DND-41 (cell line): ENCODE measurements at regions not wholly inside any gene's neighbourhood (a gene's known extent, or its start where the extent isn't known, plus 50 kb on each side); places are given as distances from the start of the nearest gene placed in this dataset.

ENCODE experiments used
- ATAC-seq: fragments of 200-7000 bp; cut with Tn5 transposase; 3 replicates; pipeline ENCODE4 v1.9.1; 2021; ENCODE audit warnings: low read depth; ENCODE audit not compliant: insufficient read depth
- DNase-seq: peaks from one replicate; pipeline ENCODE4 v3.0.0-alpha.2; 2020
- H2AFZ ChIP-seq: 2 replicates; pipeline ENCODE4 v1.6.0; 2012; ENCODE audit warnings: low read depth, low read length
- H3K27ac ChIP-seq: 2 replicates; pipeline ENCODE4 v1.5.1; 2012; ENCODE audit warnings: low read length, inconsistent platforms
- H3K27me3 ChIP-seq: fragments of 200-600 bp; sonication (generic); 2 replicates; pipeline ENCODE4 v1.6.0; 2012; ENCODE audit warnings: low read length, mild to moderate bottlenecking, inconsistent platforms; ENCODE audit not compliant: insufficient read depth, poor library complexity
- H3K36me3 ChIP-seq: 2 replicates; pipeline ENCODE4 v1.5.1; 2012; ENCODE audit warnings: low read length, inconsistent platforms; ENCODE audit not compliant: insufficient read depth
- H3K4me1 ChIP-seq: 2 replicates; pipeline ENCODE4 v1.5.1; 2012; ENCODE audit warnings: mild to moderate bottlenecking, low read length; ENCODE audit not compliant: insufficient read depth
- H3K4me2 ChIP-seq: 2 replicates; pipeline ENCODE4 v1.6.0; 2012; ENCODE audit warnings: mild to moderate bottlenecking, moderate library complexity, low read length, inconsistent platforms; ENCODE audit not compliant: insufficient read depth
- H3K4me3 ChIP-seq, 2 experiments: fragments of 200-600 bp in 1 of 2; shearing (Covaris generic) in 1 of 2; 2 replicates each; pipeline ENCODE4 v1.5.1; 2012 to 2016; ENCODE audit warnings: inconsistent platforms in 2 of 2, low read length in 2 of 2, mild to moderate bottlenecking in 2 of 2, low read depth in 1 of 2, moderate library complexity in 1 of 2
- H3K79me2 ChIP-seq: 2 replicates; pipeline ENCODE4 v1.6.0; 2012; ENCODE audit warnings: low read length, inconsistent platforms; ENCODE audit not compliant: insufficient read depth
- H3K9ac ChIP-seq: 2 replicates; pipeline ENCODE4 v1.6.0; 2012; ENCODE audit warnings: low read depth, mild to moderate bottlenecking, inconsistent platforms, low read length, moderate library complexity
- H3K9me3 ChIP-seq: 2 replicates; pipeline ENCODE4 v1.5.1; 2012; ENCODE audit warnings: low read length, moderate library complexity, mild to moderate bottlenecking, inconsistent platforms; ENCODE audit not compliant: insufficient read depth, severe bottlenecking
- H4K20me1 ChIP-seq: 2 replicates; pipeline ENCODE4 v1.6.0; 2012; ENCODE audit warnings: low read length; ENCODE audit not compliant: insufficient read depth
- CTCF ChIP-seq: IDR thresholded peaks from 2 replicates; pipeline ENCODE4 v1.5.1; 2012; ENCODE audit warnings: borderline replicate concordance, low read length, moderate library complexity, mild to moderate bottlenecking; ENCODE audit not compliant: poor library complexity, severe bottlenecking; ENCODE audit errors: extremely low read depth
- EZH2 ChIP-seq: IDR thresholded peaks from 3 replicates; pipeline ENCODE4 v1.6.1; 2012; ENCODE audit warnings: borderline replicate concordance, low read depth, mild to moderate bottlenecking, moderate library complexity, low read length, inconsistent platforms; ENCODE audit not compliant: severe bottlenecking

- ATAC-seq (no peak), DNase-seq (no peak)
- Histone ChIP-seq H3K79me2 (no peaks in the 10 kb centered on the region), H3K27ac (no peak overlapping the region), H3K4me2 (no peak overlapping the region), H3K9me3 (no peaks in the 10 kb centered on the region), H3K4me3 (no peak overlapping the region), H3K9ac (no peak overlapping the region), H3K4me1 (no peaks in the 10 kb centered on the region), H4K20me1 (no peaks in the 10 kb centered on the region), H3K36me3 (no peaks in the 10 kb centered on the region), H3K27me3 (no peaks in the 10 kb centered on the region), H2AFZ (no peak overlapping the region)
- no peak for TF ChIP-seq EZH2
- TF ChIP-seq CTCF: no peak
Observed at GRCh38 chr12:105846331-105846730, 292.4 kb downstream of the NUAK1 start.

GRCh38 chr12:105847068-105847467, 291.7 kb downstream of the NUAK1 start:
- DNase-seq (no peak), ATAC-seq (no peak)
- H3K36me3 ChIP-seq: no peaks in the 10 kb centered on the region
- H3K4me3 ChIP-seq: no peak overlapping the region
- H4K20me1 ChIP-seq: no peaks in the 10 kb centered on the region
- TF ChIP-seq EZH2 (no peak), CTCF (no peak)
- H3K27me3 ChIP-seq: no peaks in the 10 kb centered on the region
- H3K4me2 ChIP-seq: no peak overlapping the region
- H3K79me2 ChIP-seq: no peaks in the 10 kb centered on the region
- no peak overlapping the region for H3K27ac ChIP-seq
- no peak overlapping the region for H2AFZ ChIP-seq
- H3K4me1 ChIP-seq: no peaks in the 10 kb centered on the region
- no peaks in the 10 kb centered on the region for H3K9me3 ChIP-seq
- no peak overlapping the region for H3K9ac ChIP-seq

- H3K27ac ChIP-seq: no peak overlapping the region
- no peak for DNase-seq
- no peaks in the 10 kb centered on the region for H4K20me1 ChIP-seq
- no peaks in the 10 kb centered on the region for H3K79me2 ChIP-seq
- no peak for ATAC-seq
- no peak overlapping the region for H2AFZ ChIP-seq
- H3K4me1 ChIP-seq: no peaks in the 10 kb centered on the region
- H3K4me2 ChIP-seq: no peak overlapping the region
- H3K36me3 ChIP-seq: no peaks in the 10 kb centered on the region
- no peaks in the 10 kb centered on the region for H3K27me3 ChIP-seq
- H3K4me3 ChIP-seq: no peak overlapping the region
- TF ChIP-seq CTCF: no peak
- TF ChIP-seq EZH2: no peak
- H3K9ac ChIP-seq: no peak overlapping the region
- H3K9me3 ChIP-seq: no peaks in the 10 kb centered on the region
Observed at GRCh38 chr12:105848286-105848685, 290.5 kb downstream of the NUAK1 start.
